ENCODE measurements at regions not wholly inside any gene's neighbourhood (a gene's known extent, or its start where the extent isn't known, plus 50 kb on each side); places are given as distances from the start of the nearest gene placed in this dataset.

- TF ChIP-seq, protein P1, sequence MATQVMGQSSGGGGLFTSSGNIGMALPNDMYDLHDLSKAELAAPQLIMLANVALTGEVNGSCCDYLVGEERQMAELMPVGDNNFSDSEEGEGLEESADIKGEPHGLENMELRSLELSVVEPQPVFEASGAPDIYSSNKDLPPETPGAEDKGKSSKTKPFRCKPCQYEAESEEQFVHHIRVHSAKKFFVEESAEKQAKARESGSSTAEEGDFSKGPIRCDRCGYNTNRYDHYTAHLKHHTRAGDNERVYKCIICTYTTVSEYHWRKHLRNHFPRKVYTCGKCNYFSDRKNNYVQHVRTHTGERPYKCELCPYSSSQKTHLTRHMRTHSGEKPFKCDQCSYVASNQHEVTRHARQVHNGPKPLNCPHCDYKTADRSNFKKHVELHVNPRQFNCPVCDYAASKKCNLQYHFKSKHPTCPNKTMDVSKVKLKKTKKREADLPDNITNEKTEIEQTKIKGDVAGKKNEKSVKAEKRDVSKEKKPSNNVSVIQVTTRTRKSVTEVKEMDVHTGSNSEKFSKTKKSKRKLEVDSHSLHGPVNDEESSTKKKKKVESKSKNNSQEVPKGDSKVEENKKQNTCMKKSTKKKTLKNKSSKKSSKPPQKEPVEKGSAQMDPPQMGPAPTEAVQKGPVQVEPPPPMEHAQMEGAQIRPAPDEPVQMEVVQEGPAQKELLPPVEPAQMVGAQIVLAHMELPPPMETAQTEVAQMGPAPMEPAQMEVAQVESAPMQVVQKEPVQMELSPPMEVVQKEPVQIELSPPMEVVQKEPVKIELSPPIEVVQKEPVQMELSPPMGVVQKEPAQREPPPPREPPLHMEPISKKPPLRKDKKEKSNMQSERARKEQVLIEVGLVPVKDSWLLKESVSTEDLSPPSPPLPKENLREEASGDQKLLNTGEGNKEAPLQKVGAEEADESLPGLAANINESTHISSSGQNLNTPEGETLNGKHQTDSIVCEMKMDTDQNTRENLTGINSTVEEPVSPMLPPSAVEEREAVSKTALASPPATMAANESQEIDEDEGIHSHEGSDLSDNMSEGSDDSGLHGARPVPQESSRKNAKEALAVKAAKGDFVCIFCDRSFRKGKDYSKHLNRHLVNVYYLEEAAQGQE (IDR thresholded peaks at IDR 0.05; ENCODE audit: low read depth), result no peak
- TF ChIP-seq NFIC (IDR thresholded peaks at IDR 0.05) (no peak), TEAD4 (IDR thresholded peaks at IDR 0.05) (no peak), EP300 (IDR thresholded peaks at IDR 0.05; ENCODE audit: borderline replicate concordance) (no peak), YY1 (IDR thresholded peaks at IDR 0.05; ENCODE audit: low read depth) (no peak), FOXM1 (IDR thresholded peaks at IDR 0.05; ENCODE audit: borderline replicate concordance, low read depth) (no peak), TAF1 (IDR thresholded peaks at IDR 0.05; ENCODE audit: low read depth) (no peak), CEBPB (IDR thresholded peaks at IDR 0.05) (no peak), CREB1 (IDR thresholded peaks at IDR 0.05; ENCODE audit: low read depth) (no peak), TCF12 (IDR thresholded peaks at IDR 0.05; ENCODE audit: low read depth) (no peak), EGR1 (IDR thresholded peaks at IDR 0.05) (no peak), ZBTB7A (IDR thresholded peaks at IDR 0.05; ENCODE audit: low read depth) (no peak), RAD21 (IDR thresholded peaks at IDR 0.05; ENCODE audit: low read depth) (no peak)
- TF ChIP-seq, protein P2, sequence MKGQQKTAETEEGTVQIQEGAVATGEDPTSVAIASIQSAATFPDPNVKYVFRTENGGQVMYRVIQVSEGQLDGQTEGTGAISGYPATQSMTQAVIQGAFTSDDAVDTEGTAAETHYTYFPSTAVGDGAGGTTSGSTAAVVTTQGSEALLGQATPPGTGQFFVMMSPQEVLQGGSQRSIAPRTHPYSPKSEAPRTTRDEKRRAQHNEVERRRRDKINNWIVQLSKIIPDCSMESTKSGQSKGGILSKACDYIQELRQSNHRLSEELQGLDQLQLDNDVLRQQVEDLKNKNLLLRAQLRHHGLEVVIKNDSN (IDR thresholded peaks at IDR 0.05), result no peak
- TF ChIP-seq, protein P3, sequence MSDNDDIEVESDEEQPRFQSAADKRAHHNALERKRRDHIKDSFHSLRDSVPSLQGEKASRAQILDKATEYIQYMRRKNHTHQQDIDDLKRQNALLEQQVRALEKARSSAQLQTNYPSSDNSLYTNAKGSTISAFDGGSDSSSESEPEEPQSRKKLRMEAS (IDR thresholded peaks at IDR 0.05), result no peak
Observed at GRCh38 chr12:24560192-24560775, 388.6 kb downstream of the BCAT1 start.

DNA sequence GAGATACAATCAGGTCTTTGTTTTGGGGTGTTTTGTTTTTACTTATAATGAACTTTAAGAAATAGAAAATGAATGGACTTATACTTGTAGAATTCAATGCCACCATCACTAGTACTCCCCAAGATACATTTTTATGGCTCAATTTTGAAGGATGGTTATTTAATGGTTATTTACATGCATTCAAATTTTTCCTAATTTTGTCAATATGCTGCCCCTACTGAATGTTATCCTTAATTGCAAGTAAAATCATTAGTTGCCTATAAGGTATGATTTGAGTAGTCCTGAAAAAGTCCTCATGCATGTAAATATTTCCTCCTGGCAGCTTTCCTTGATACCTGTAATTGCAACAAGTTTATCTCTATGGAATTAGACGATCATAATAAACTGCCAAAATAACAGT is 391.2 kb downstream of the BCAT1 start:
- TF ChIP-seq YY1 (IDR thresholded peaks at IDR 0.05; ENCODE audit: low read depth), result no peak
- no peak for TF ChIP-seq EP300 (IDR thresholded peaks at IDR 0.05; ENCODE audit: borderline replicate concordance)
- TF ChIP-seq NFIC (IDR thresholded peaks at IDR 0.05), result no peak
- TF ChIP-seq FOXM1 (IDR thresholded peaks at IDR 0.05; ENCODE audit: borderline replicate concordance, low read depth), result no peak
- no peak for TF ChIP-seq CEBPB (IDR thresholded peaks at IDR 0.05)
- no peak for TF ChIP-seq TCF12 (IDR thresholded peaks at IDR 0.05; ENCODE audit: low read depth)
- TF ChIP-seq, protein P2 (IDR thresholded peaks at IDR 0.05), result no peak

- TF ChIP-seq ZBTB7A (IDR thresholded peaks at IDR 0.05; ENCODE audit: low read depth) (no peak), TAF1 (IDR thresholded peaks at IDR 0.05; ENCODE audit: low read depth) (no peak), TCF12 (IDR thresholded peaks at IDR 0.05; ENCODE audit: low read depth) (no peak), YY1 (IDR thresholded peaks at IDR 0.05; ENCODE audit: low read depth) (no peak), RAD21 (IDR thresholded peaks at IDR 0.05; ENCODE audit: low read depth) (no peak), CREB1 (IDR thresholded peaks at IDR 0.05; ENCODE audit: low read depth) (no peak), NFIC (IDR thresholded peaks at IDR 0.05) (no peak), TEAD4 (IDR thresholded peaks at IDR 0.05) (no peak), CEBPB (IDR thresholded peaks at IDR 0.05) (no peak), EP300 (IDR thresholded peaks at IDR 0.05; ENCODE audit: borderline replicate concordance) (no peak)
- TF ChIP-seq, protein P3 (IDR thresholded peaks at IDR 0.05), result no peak
- TF ChIP-seq, protein P2 (IDR thresholded peaks at IDR 0.05), result no peak
- TF ChIP-seq, protein P1 (IDR thresholded peaks at IDR 0.05; ENCODE audit: low read depth), result no peak
Observed at GRCh38 chr12:24555730-24556129, 393.2 kb downstream of the BCAT1 start.

DNA sequence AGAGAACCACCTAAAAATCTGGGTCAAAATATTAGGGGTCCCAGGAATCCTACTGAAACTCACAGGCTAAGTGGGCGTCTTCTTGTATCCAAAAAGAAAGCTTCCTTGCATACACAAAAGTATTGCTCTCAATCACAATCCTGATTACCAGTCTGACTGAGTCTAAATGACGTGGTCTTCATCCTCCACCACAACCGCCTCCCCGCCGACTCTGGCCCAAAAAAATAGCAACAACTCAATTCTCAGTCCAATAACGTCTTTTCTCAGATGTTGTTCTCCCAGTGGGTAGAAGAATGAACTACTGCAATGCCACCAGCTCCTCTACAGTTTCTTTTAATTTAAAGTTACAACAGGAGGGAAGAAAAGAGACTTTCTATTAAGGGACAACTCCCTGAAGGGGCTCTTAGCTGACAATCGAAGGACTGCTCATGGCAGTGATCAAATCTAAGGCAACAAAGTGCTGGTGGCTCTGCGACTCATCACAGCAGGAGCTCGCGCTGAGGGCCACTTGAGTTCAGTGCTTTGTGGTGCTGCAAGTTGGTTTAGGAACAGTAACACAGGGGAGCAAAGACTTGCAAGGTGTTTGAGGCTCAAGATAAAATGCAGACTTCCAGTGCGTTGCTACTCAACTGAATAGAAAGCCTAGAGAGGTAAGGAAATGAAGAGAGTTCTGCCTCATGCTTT is 394.1 kb downstream of the BCAT1 start:
- no peak for TF ChIP-seq EP300 (IDR thresholded peaks at IDR 0.05; ENCODE audit: borderline replicate concordance)
- TF ChIP-seq ZBTB7A (IDR thresholded peaks at IDR 0.05; ENCODE audit: low read depth), result no peak
- TF ChIP-seq, protein P1 (IDR thresholded peaks at IDR 0.05; ENCODE audit: low read depth), result no peak
- no peak for TF ChIP-seq TCF12 (IDR thresholded peaks at IDR 0.05; ENCODE audit: low read depth)
- no peak for TF ChIP-seq NFIC (IDR thresholded peaks at IDR 0.05)
- no peak for TF ChIP-seq RAD21 (IDR thresholded peaks at IDR 0.05; ENCODE audit: low read depth)
- TF ChIP-seq, protein P3 (IDR thresholded peaks at IDR 0.05), result no peak
- no peak for TF ChIP-seq EGR1 (IDR thresholded peaks at IDR 0.05)
- no peak for TF ChIP-seq YY1 (IDR thresholded peaks at IDR 0.05; ENCODE audit: low read depth)
- no peak for TF ChIP-seq TEAD4 (IDR thresholded peaks at IDR 0.05)
- no peak for TF ChIP-seq CREB1 (IDR thresholded peaks at IDR 0.05; ENCODE audit: low read depth)

Measured in Ishikawa (cell line).